AML-193 (cell line): ENCODE measurements at regions not wholly inside any gene's neighbourhood (a gene's known extent, or its start where the extent isn't known, plus 50 kb on each side); places are given as distances from the start of the nearest gene placed in this dataset.

Experiments used
- DNase-seq, 2 experiments: peaks; one replicate each; lab custom pipeline; 2025; lab: John Stamatoyannopoulos, UW

DNA sequence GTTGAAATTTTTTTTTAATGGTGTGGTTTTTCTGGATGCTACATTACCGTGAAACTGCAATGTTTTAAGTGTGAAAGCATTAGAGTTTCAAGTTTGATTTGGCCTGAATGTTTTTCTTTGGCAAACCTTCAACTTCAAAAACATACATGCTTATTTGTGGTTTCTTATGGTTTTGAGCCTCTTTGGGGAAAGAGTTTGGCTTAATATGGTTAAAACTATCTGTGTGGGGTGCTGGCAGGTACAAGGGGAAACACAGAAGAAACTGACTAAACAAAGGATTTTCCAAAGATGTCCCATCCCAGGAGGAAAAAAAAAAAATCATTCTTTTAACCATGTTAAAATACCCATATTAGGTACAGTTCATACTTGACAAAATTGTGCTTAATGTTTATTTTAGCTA is 121.1 kb downstream of the HGF start:
- no peak for DNase-seq

DNA sequence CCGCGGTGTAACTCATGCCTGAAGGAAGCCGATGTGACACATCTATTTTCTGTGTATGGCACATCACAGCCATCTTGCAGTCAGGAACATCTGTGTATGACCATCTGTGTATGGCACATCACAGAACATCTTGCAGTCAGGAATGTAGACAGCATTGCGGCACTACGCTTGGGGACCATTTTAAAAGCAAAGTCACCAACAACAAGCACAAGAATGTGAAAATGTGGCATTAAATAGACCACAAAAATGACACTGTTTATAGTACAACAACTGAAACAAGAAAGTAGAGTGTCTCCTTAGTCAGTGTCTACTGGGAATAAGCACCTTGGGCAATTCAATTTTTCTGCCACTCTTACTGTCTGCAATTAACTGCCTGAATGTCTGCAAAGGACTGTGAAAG is 124.4 kb downstream of the HGF start:
- DNase-seq, result no peak

- DNase-seq, result no peak
Measured at GRCh38 chr7:81641873-81642272, 128.0 kb downstream of the HGF start.

GRCh38 chr7:81638198-81638597 is 131.6 kb downstream of the HGF start:
- DNase-seq, result no peak

DNA sequence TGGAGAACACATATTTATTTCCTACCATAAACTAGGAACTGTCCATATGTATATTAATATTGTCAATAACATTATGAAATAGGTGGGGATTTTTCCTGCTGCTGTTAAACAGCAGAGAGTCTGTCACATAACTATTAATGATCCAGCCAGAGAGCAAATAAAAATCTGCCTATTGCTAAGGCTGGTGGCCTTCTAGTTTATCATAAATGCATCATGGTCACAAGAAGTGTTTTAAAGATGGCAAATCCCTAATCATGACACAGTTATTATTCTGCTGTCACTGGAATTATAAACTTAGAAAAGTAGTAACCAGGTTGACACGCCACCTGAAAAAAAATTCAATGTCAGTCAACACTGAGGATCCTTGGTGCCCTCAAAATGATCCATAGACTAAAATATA is 132.3 kb downstream of the HGF start:
- DNase-seq, result no peak

DNA sequence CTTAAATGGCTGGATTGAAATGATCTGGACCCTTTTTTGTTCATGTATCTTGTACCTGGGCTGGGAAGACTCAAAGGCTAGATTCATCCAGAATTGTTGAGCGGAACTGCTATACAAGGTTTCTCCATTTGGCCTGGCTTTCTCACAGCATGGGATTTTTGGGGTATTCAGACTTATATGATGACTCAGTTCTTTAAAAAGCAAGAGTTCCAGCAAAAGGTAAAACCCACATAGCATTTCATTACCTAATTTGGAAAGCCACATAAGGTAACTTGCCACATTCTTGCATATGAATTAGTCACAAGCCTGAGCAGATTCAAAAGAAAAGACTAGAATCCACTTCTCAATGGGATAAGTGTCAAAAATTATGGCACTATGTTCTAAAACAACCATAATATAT is 137.4 kb downstream of the HGF start:
- no peak for DNase-seq

- DNase-seq, result no peak
Measured at GRCh38 chr7:81630600-81630999, 139.2 kb downstream of the HGF start.

DNA sequence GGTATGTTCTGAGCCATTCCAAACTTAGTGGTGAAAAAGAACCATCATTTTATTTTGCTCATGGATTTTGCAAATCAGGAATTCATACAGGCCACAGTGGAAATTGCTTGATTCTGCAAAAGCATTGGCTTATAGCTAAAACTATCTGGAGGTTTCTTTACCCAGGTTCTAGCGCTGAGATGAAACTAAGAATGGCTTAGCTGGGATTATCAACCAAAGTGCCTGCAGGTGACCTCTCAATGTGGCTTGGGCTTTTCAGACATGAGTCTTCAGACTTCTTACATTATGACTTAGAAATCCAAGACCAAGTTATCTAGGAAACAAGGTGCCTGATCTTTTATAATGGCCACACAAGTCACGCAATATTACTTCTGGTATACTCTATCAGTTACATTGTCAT is 140.1 kb downstream of the HGF start:
- no peak for DNase-seq

GRCh38 chr7:81628951-81629350 is 140.9 kb downstream of the HGF start:
- DNase-seq, result no peak

GRCh38 chr7:81627536-81628287 is 142.1 kb downstream of the HGF start:
- no peak for DNase-seq

- DNase-seq, result no peak
Measured at GRCh38 chr7:81626008-81626407, 143.8 kb downstream of the HGF start.

DNA sequence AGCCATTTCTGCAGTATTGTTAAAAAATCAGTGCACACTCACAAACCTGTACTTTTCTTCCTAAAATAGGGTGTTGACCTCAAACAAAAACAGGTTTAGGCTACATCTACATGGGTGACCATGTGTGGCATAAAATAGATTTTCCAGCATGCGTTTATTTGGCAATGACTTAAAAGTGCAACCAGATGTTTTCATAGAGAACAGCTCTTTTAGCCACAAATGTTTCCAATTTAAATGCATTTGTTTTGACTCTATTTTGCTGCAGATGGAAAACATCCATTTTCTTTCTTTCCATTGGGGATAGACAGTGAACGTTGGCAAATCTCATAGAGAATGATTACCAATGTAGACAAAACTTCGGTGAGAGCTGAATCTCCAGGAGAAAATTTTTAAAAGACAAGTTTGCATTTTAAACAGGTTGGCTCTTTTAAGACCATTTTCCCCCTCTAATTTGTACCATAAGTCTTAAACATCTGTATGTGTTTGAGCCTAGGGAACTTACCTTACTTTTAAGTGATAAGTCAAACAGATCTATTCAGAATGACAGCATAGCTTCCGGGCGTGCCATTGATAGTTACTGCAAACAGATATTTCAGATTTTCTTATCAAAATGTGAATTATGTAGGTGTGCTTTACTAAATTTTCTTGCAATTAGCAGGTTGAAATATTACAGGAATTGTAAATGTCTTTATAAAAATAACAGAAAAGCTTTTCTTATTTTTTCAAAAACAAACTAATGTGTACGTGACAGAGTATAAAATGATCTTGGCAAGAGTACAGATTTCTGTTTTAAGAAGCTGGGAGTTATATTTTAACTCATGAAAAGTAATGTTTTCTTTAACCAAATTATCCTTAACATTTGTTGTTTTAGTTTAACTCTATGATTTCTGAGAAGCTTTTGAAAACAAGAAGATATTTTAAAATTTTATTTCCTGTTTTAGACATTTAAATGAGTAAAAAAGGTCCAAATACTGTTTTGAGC is 144.9 kb downstream of the HGF start:
- no peak for DNase-seq

DNA sequence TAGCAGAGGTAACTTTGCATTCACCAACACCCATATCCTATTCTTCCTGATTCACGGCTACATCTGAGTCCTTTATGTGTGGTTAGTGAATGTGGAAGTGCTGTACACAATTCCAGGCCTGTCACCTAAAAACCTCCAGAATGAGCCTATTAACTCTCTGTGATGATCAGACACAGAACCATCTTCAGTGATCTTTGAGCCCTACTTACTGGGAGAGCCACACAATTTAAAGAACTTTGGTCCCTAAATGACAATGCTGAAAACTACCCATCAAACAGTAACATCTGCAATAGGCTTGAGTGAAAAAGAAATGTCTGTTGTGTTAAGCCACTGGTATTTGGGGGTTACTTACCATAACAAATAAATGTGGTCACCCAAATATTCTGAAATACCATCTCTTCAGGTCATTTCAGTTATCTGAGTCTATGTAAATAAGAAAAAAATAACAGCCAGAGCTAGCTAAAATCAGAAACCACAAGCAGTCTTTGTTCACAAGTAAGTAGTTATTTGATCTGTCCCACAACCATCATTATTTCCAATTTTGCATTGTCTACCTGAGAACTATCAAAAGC is 145.7 kb downstream of the HGF start:
- DNase-seq, result no peak

- DNase-seq, result no peak
Measured at GRCh38 chr7:81623251-81623855, 146.5 kb downstream of the HGF start.

GRCh38 chr7:81621893-81622292 is 148.0 kb downstream of the HGF start:
- DNase-seq, result no peak

- no peak for DNase-seq
Measured at GRCh38 chr7:81618396-81619014, 151.3 kb downstream of the HGF start.

GRCh38 chr7:81616951-81617350 is 152.9 kb downstream of the HGF start:
- DNase-seq, result no peak

GRCh38 chr7:81611805-81612204 is 158.0 kb downstream of the HGF start:
- DNase-seq, result no peak

- no peak for DNase-seq
Measured at GRCh38 chr7:81611040-81611439, 158.8 kb downstream of the HGF start.

GRCh38 chr7:81608748-81609382 is 161.0 kb downstream of the HGF start:
- no peak for DNase-seq

GRCh38 chr7:81607987-81608386 is 161.9 kb downstream of the HGF start:
- DNase-seq, result no peak
